Activated naive CD4-positive, alpha-beta T cell treated with anti-CD3 and anti-CD28 coated beads, Interleukin-2, amount 10 ng/mL, durations not matched to agents 7 days and 5 days (primary cell): ENCODE measurements at regions not wholly inside any gene's neighbourhood (a gene's known extent, or its start where the extent isn't known, plus 50 kb on each side); places are given as distances from the start of the nearest gene placed in this dataset.

ENCODE experiments used
- CTCF ChIA-PET: fragments of 350-600 bp; sonication (Branson Sonifier 250); formaldehyde crosslinking; loops from one replicate; lab custom pipeline; 2021; ENCODE audit warnings: antibody characterized with exemption; lab: Charles Lee
- DNase-seq: peaks from one replicate; pipeline ENCODE4 v3.0.0-alpha.2; 2020
- H3K27ac Mint-ChIP-seq: one replicate; pipeline ENCODE4 v1.8.0; 2021; ENCODE audit warnings: mild to moderate bottlenecking, moderate library complexity, mixed read lengths
- H3K27me3 Mint-ChIP-seq: one replicate; pipeline ENCODE4 v1.8.0; 2021; ENCODE audit warnings: mild to moderate bottlenecking, mixed read lengths
- H3K36me3 Mint-ChIP-seq: one replicate; pipeline ENCODE4 v1.8.0; 2021; ENCODE audit warnings: mixed read lengths
- H3K4me1 Mint-ChIP-seq: one replicate; pipeline ENCODE4 v1.8.0; 2021; ENCODE audit warnings: mixed read lengths
- H3K4me3 Mint-ChIP-seq: one replicate; pipeline ENCODE4 v1.8.0; 2021; ENCODE audit warnings: mild to moderate bottlenecking, moderate library complexity, mixed read lengths
- H3K9me3 Mint-ChIP-seq: one replicate; pipeline ENCODE4 v1.8.0; 2021; ENCODE audit warnings: mixed read lengths

- Mint-ChIP-seq H3K36me3 (no peaks in the 10 kb centered on the region), H3K4me1 (peaks cover 5% of the 10 kb centered on the region), H3K27me3 (no peaks in the 10 kb centered on the region), H3K4me3 (no peak overlapping the region), H3K27ac (no peak overlapping the region), H3K9me3 (peaks cover 4% of the 10 kb centered on the region)
- CTCF ChIA-PET: interaction anchor here (3.1 to 3.7 kb wide), 3 partner anchors 126 to 192 kb away, joined by 14 to 36 read pairs (median 17); no protein-coding TSS in a partner anchor
- no peak for DNase-seq
Observed at GRCh38 chr2:189285962-189286645, 106.5 kb upstream of the COL5A2 start.

GRCh38 chr2:189287363-189287762 lies 107.8 kb upstream of the COL5A2 start:
- H3K27me3 Mint-ChIP-seq: no peaks in the 10 kb centered on the region
- peaks cover 2% of the 10 kb centered on the region for H3K36me3 Mint-ChIP-seq
- peaks cover 8% of the 10 kb centered on the region for H3K4me1 Mint-ChIP-seq
- peaks cover 6% of the 10 kb centered on the region for H3K9me3 Mint-ChIP-seq
- CTCF ChIA-PET: interaction anchor here (1.1 to 3.7 kb wide), 7 partner anchors 15 to 193 kb away, joined by 3 to 36 read pairs (median 4); no protein-coding TSS in a partner anchor
- DNase-seq: no peak
- H3K27ac Mint-ChIP-seq: no peak overlapping the region
- no peak overlapping the region for H3K4me3 Mint-ChIP-seq

GRCh38 chr2:189287982-189288521 lies 108.5 kb upstream of the COL5A2 start:
- peaks cover 8% of the 10 kb centered on the region for H3K4me1 Mint-ChIP-seq
- no peak overlapping the region for H3K4me3 Mint-ChIP-seq
- no peaks in the 10 kb centered on the region for H3K27me3 Mint-ChIP-seq
- CTCF ChIA-PET: interaction anchor here (0.9 to 3.7 kb wide), 9 partner anchors 16 to 194 kb away, joined by 3 to 36 read pairs (median 4); no protein-coding TSS in a partner anchor
- H3K27ac Mint-ChIP-seq: no peak overlapping the region
- peaks cover 6% of the 10 kb centered on the region for H3K9me3 Mint-ChIP-seq
- no peak for DNase-seq
- H3K36me3 Mint-ChIP-seq: peaks cover 2% of the 10 kb centered on the region

- Mint-ChIP-seq H3K27ac (no peak overlapping the region), H3K36me3 (peaks cover 2% of the 10 kb centered on the region), H3K9me3 (peaks cover 6% of the 10 kb centered on the region), H3K4me3 (no peak overlapping the region), H3K4me1 (peaks cover 19% of the 10 kb centered on the region), H3K27me3 (no peaks in the 10 kb centered on the region)
- CTCF ChIA-PET: interaction anchor here (1.2 kb wide), 1 partner anchor 149 kb away, joined by 5 read pairs; no protein-coding TSS in a partner anchor
- no peak for DNase-seq
Observed at GRCh38 chr2:189291460-189291859, 111.9 kb upstream of the COL5A2 start.

DNA sequence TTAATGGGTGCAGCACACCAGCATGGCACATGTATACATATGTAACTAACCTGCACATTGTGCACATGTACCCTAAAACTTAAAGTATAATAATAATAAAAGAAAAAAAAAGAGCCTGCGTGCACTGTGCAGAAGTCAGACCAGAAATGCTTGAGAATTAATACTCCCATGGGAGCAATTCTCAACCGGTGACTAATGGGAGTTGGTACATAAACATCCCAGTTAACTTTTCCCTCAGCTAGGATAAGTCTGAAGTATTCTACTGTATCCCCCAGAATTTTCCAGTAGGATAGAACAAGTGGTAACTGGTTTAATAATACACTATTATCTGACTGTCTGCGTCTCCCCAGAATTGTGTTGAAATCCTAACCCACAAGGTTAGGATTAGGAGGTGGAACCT lies 113.6 kb upstream of the COL5A2 start:
- no peak overlapping the region for H3K4me3 Mint-ChIP-seq
- H3K36me3 Mint-ChIP-seq: peaks cover 2% of the 10 kb centered on the region
- CTCF ChIA-PET: no interaction called here
- no peaks in the 10 kb centered on the region for H3K27me3 Mint-ChIP-seq
- peaks cover 26% of the 10 kb centered on the region for H3K4me1 Mint-ChIP-seq
- no peak for DNase-seq
- H3K9me3 Mint-ChIP-seq: peaks cover 6% of the 10 kb centered on the region
- H3K27ac Mint-ChIP-seq: no peak overlapping the region

GRCh38 chr2:189297446-189297845 lies 117.9 kb upstream of the COL5A2 start:
- Mint-ChIP-seq H3K36me3 (peaks cover 16% of the 10 kb centered on the region), H3K4me1 (peaks cover 60% of the 10 kb centered on the region), H3K27me3 (no peaks in the 10 kb centered on the region), H3K27ac (peak overlapping the region; percentile 3), H3K4me3 (no peak overlapping the region), H3K9me3 (peaks cover 6% of the 10 kb centered on the region)
- DNase-seq: no peak
- CTCF ChIA-PET: no interaction called here

- H3K4me1 Mint-ChIP-seq: peaks cover 66% of the 10 kb centered on the region
- CTCF ChIA-PET: interaction anchor here (0.7 kb wide), 1 partner anchor 114 kb away, joined by 6 read pairs; no protein-coding TSS in a partner anchor
Observed at GRCh38 chr2:189298038-189298437, 118.5 kb upstream of the COL5A2 start.

DNA sequence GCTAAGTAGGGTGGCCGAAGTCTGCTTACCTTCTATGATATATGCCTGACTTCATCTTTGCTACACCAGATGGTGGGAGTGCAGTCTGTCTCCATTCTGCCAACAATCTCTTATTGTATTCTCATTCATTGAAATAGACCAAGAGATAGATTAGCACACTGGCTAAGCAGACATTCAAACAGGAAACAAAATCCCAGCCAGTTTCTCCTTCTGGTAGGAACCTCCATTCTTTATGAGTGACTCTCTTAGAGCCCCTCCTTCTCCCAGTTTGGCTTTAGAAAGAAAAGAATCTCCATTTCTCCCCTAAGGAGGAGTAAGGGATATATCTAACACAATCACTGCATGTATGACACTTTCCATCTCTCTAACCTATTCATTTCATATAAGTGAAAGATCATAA lies 118.9 kb upstream of the COL5A2 start:
- Mint-ChIP-seq H3K9me3 (peaks cover 11% of the 10 kb centered on the region), H3K27me3 (no peaks in the 10 kb centered on the region), H3K36me3 (peaks cover 24% of the 10 kb centered on the region), H3K4me1 (peaks cover 70% of the 10 kb centered on the region), H3K27ac (peak overlapping the region; percentile 72), H3K4me3 (no peak overlapping the region)
- no peak for DNase-seq
- CTCF ChIA-PET: interaction anchor here (0.7 kb wide), 1 partner anchor 114 kb away, joined by 6 read pairs; no protein-coding TSS in a partner anchor

More at GRCh38 chr2:189298038-189298437, 118.5 kb upstream of the COL5A2 start:
- Mint-ChIP-seq H3K27me3 (no peaks in the 10 kb centered on the region), H3K4me3 (no peak overlapping the region), H3K27ac (peak overlapping the region; percentile 72), H3K9me3 (peaks cover 10% of the 10 kb centered on the region), H3K36me3 (peaks cover 21% of the 10 kb centered on the region)
- DNase-seq: no peak

DNA sequence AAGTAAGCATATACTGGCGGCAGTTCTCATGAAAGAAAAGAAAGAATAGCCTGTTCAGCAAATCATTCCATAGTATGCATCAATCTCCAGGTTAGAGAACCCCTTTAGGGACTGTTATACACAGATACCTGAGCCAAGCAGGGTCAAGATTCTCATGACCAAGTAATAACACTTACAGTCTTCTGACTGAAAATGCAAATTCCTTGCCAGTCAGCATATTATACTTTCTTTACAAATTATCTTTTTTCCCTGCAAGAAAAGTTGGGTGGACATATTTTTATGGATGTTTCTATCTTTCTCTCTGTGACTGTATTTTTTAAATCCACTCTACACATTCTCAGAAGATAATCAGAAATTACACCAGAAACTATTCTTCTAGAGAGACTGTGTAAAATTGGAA lies 120.4 kb upstream of the COL5A2 start:
- DNase-seq: no peak
- Mint-ChIP-seq H3K4me3 (no peak overlapping the region), H3K27me3 (no peaks in the 10 kb centered on the region), H3K9me3 (peaks cover 15% of the 10 kb centered on the region), H3K27ac (peak overlapping the region; percentile 90), H3K4me1 (peaks cover 84% of the 10 kb centered on the region), H3K36me3 (peaks cover 27% of the 10 kb centered on the region)
- CTCF ChIA-PET: no interaction called here

GRCh38 chr2:189300916-189301315 lies 121.4 kb upstream of the COL5A2 start:
- H3K4me1 Mint-ChIP-seq: peaks cover 84% of the 10 kb centered on the region
- H3K27me3 Mint-ChIP-seq: no peaks in the 10 kb centered on the region
- peak; percentile 79 for DNase-seq
- H3K9me3 Mint-ChIP-seq: peaks cover 17% of the 10 kb centered on the region
- H3K36me3 Mint-ChIP-seq: peaks cover 27% of the 10 kb centered on the region
- CTCF ChIA-PET: no interaction called here
- H3K27ac Mint-ChIP-seq: peak overlapping the region; percentile 90
- peak overlapping the region; percentile 37 for H3K4me3 Mint-ChIP-seq

DNA sequence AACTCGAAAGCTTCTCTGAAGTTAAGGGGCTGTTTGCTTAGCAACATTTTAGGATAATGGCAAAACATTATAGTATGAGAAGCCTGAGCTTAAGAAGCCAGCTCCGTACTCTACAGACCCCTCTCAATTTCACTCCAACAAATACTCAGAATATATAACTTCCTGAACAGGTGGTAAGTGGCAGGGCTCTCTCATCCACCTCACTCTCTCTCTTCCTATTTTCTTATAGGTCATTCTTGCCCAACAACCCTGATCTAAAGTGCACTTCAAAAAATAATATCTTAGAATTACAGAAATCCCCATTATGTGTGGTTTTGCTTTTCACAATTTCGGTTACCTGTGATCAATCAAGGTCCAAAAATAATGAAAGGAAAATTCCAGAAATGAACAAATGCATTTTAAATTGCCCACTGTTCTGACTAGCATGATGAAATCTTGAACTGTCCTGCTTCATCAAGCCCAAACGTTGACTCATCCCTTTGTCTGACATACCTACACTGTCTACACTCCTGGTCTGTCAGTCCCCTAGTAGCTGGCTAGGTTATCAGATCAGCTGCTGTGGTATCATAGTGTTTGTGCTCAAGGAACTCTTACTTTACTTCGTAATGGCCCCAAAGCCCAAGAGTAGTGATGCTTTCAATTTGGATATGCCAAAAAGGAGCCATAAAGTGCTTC lies 122.8 kb upstream of the COL5A2 start:
- H3K4me3 Mint-ChIP-seq: no peak overlapping the region
- H3K27me3 Mint-ChIP-seq: no peaks in the 10 kb centered on the region
- H3K9me3 Mint-ChIP-seq: peaks cover 17% of the 10 kb centered on the region
- no peak for DNase-seq
- CTCF ChIA-PET: no interaction called here
- H3K36me3 Mint-ChIP-seq: peaks cover 27% of the 10 kb centered on the region
- peaks cover 75% of the 10 kb centered on the region for H3K4me1 Mint-ChIP-seq
- H3K27ac Mint-ChIP-seq: peak overlapping the region; percentile 73

GRCh38 chr2:189304360-189304759 lies 124.8 kb upstream of the COL5A2 start:
- Mint-ChIP-seq H3K9me3 (peaks cover 17% of the 10 kb centered on the region), H3K4me1 (peaks cover 58% of the 10 kb centered on the region), H3K27ac (peak overlapping the region; percentile 77), H3K36me3 (peaks cover 26% of the 10 kb centered on the region), H3K27me3 (no peaks in the 10 kb centered on the region), H3K4me3 (no peak overlapping the region)
- DNase-seq: peak; percentile 69
- CTCF ChIA-PET: interaction anchor here (0.6 to 1.6 kb wide), 3 partner anchors 108 to 210 kb away, joined by 3 to 4 read pairs (median 3); no protein-coding TSS in a partner anchor

- DNase-seq: no peak
- peaks cover 18% of the 10 kb centered on the region for H3K36me3 Mint-ChIP-seq
- no peaks in the 10 kb centered on the region for H3K27me3 Mint-ChIP-seq
- H3K4me1 Mint-ChIP-seq: peaks cover 48% of the 10 kb centered on the region
- no peak overlapping the region for H3K27ac Mint-ChIP-seq
- CTCF ChIA-PET: interaction anchor here (1.0 kb wide), 1 partner anchor 107 kb away, joined by 3 read pairs; no protein-coding TSS in a partner anchor
- H3K4me3 Mint-ChIP-seq: no peak overlapping the region
- peaks cover 17% of the 10 kb centered on the region for H3K9me3 Mint-ChIP-seq
Observed at GRCh38 chr2:189305291-189305943, 125.9 kb upstream of the COL5A2 start.

- Mint-ChIP-seq H3K36me3 (peaks cover 14% of the 10 kb centered on the region), H3K9me3 (peaks cover 14% of the 10 kb centered on the region), H3K4me1 (peaks cover 36% of the 10 kb centered on the region), H3K27ac (no peak overlapping the region), H3K4me3 (no peak overlapping the region), H3K27me3 (no peaks in the 10 kb centered on the region)
- CTCF ChIA-PET: no interaction called here
- DNase-seq: no peak
Observed at GRCh38 chr2:189306525-189306924, 127.0 kb upstream of the COL5A2 start.
